ENCODE measurements at regions not wholly inside any gene's neighbourhood (a gene's known extent, or its start where the extent isn't known, plus 50 kb on each side); places are given as distances from the start of the nearest gene placed in this dataset.

GRCh38 chr7:93006480-93007095 is 111.2 kb downstream of the SAMD9 start:
- no peaks in the 10 kb centered on the region for H3K9me3 ChIP-seq
- H3K27me3 ChIP-seq (replicated peaks; ENCODE audit: insufficient read depth): no peaks in the 10 kb centered on the region
- WGBS: 74% methylated on average over 3 of the region's 3 CpGs
- H3K36me3 ChIP-seq: no peaks in the 10 kb centered on the region
- intact Hi-C loops (cut with DNase I): no loop called here
- H3K4me3 ChIP-seq: no peak overlapping the region
- no peaks in the 10 kb centered on the region for H3K4me1 ChIP-seq (replicated peaks)
- DNase-seq (ENCODE audit: low spot score): no peak
- no peak overlapping the region for H3K27ac ChIP-seq
- TF ChIP-seq POLR2A (IDR thresholded peaks at IDR 0.05) (no peak), POLR2AphosphoS5 (IDR thresholded peaks at IDR 0.05) (no peak), CTCF (IDR thresholded peaks at IDR 0.05) (no peak)

GRCh38 chr7:93004906-93005305 is 112.9 kb downstream of the SAMD9 start:
- WGBS: 87% methylated on average over 2 of the region's 2 CpGs
- DNase-seq (ENCODE audit: low spot score): no peak
- intact Hi-C loops (cut with DNase I): no loop called here
- TF ChIP-seq CTCF (IDR thresholded peaks at IDR 0.05) (no peak), POLR2A (IDR thresholded peaks at IDR 0.05) (no peak), POLR2AphosphoS5 (IDR thresholded peaks at IDR 0.05) (no peak)
- Histone ChIP-seq H3K27me3 (replicated peaks; ENCODE audit: insufficient read depth) (no peaks in the 10 kb centered on the region), H3K4me3 (no peak overlapping the region), H3K4me1 (replicated peaks) (no peaks in the 10 kb centered on the region), H3K36me3 (no peaks in the 10 kb centered on the region), H3K27ac (no peak overlapping the region), H3K9me3 (no peaks in the 10 kb centered on the region)

- TF ChIP-seq POLR2A (IDR thresholded peaks at IDR 0.05) (no peak), POLR2AphosphoS5 (IDR thresholded peaks at IDR 0.05) (no peak), CTCF (IDR thresholded peaks at IDR 0.05) (no peak)
- Histone ChIP-seq H3K36me3 (no peaks in the 10 kb centered on the region), H3K9me3 (no peaks in the 10 kb centered on the region), H3K4me1 (replicated peaks) (no peaks in the 10 kb centered on the region), H3K27me3 (replicated peaks; ENCODE audit: insufficient read depth) (no peaks in the 10 kb centered on the region), H3K27ac (no peak overlapping the region), H3K4me3 (no peak overlapping the region)
- intact Hi-C loops (cut with DNase I): no loop called here
- no peak for DNase-seq (ENCODE audit: low spot score)
Measured at GRCh38 chr7:92997719-92998118, 120.1 kb downstream of the SAMD9 start.

- WGBS: 79% methylated on average over 2 of the region's 2 CpGs
- no peaks in the 10 kb centered on the region for H3K27me3 ChIP-seq (replicated peaks; ENCODE audit: insufficient read depth)
Measured at GRCh38 chr7:92997152-92997551, 120.6 kb downstream of the SAMD9 start.

More at GRCh38 chr7:92997152-92997551, 120.6 kb downstream of the SAMD9 start:
- Histone ChIP-seq H3K4me1 (replicated peaks) (no peaks in the 10 kb centered on the region), H3K36me3 (no peaks in the 10 kb centered on the region), H3K27ac (no peak overlapping the region), H3K9me3 (no peaks in the 10 kb centered on the region), H3K4me3 (no peak overlapping the region)
- DNase-seq (ENCODE audit: low spot score): no peak
- intact Hi-C loops (cut with DNase I): no loop called here
- no peak for TF ChIP-seq POLR2A (IDR thresholded peaks at IDR 0.05)
- TF ChIP-seq POLR2AphosphoS5 (IDR thresholded peaks at IDR 0.05): no peak
- TF ChIP-seq CTCF (IDR thresholded peaks at IDR 0.05): no peak
